HG03565 (cell line): ENCODE measurements at regions not wholly inside any gene's neighbourhood (a gene's known extent, or its start where the extent isn't known, plus 50 kb on each side); places are given as distances from the start of the nearest gene placed in this dataset.
"Not testable (repeated sequence)": the region's sequence is repeated elsewhere in the genome, so short reads cannot be mapped to it uniquely, and the experiment has no call there.

Experiments
- ATAC-seq: cut with Tn5 transposase; IDR thresholded peaks from one replicate; pipeline ENCODE4 v1.9.1; 2021; ENCODE audit warnings: mild to moderate bottlenecking, moderate library complexity; ENCODE audit not compliant: unreplicated experiment

GRCh38 chr9:96133321-96134021 is 168.5 kb downstream of the HSD17B3 start:
- no peak for ATAC-seq

GRCh38 chr9:96131825-96132224 is 170.2 kb downstream of the HSD17B3 start:
- ATAC-seq, result no peak

DNA sequence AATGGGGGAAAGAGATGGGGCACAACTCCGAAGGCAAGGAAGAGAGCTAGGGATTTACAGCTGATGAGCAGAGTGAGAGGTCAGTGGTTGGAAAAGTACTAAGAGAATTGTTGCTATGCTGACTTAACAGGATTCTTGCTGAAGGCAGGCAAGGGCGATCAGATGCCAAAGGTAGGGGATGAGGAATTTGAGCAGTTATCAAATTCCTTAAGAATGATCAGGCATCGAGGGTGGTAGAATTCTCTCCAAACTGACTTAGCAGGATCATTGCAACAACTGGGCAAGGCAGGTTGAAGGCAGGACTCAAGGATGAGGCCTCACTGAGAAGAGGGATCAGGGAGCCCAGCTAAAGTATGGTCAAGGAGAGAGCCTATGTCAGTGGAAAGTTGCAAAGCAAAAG is 171.0 kb downstream of the HSD17B3 start:
- ATAC-seq, result no peak

GRCh38 chr9:96129747-96130146 is 172.2 kb downstream of the HSD17B3 start:
- ATAC-seq, result no peak

DNA sequence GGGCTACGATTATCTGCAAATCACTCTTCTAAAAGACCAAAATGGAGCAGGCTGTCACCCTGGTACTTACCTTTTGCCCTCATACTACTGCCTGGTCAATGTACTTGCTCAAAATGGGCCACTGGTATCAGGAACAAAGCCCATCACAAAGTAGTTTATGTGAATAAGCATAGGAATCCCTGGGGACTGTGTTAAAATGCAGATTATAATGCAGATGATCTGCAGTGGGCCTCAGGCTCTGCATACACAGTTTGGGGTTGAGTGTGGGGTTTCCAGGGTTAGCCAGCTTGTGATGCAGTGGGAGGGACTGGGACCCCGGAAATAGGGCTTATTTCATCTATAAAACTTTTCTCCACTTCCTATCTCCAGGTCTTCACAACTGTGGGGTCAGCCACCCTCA is 173.1 kb downstream of the HSD17B3 start:
- no peak for ATAC-seq

GRCh38 chr9:96126321-96126881 is 175.6 kb downstream of the HSD17B3 start:
- no peak for ATAC-seq

GRCh38 chr9:96125624-96126023 is 176.4 kb downstream of the HSD17B3 start:
- ATAC-seq, result no peak

GRCh38 chr9:96122751-96123150 is 179.2 kb downstream of the HSD17B3 start:
- ATAC-seq, result no peak

DNA sequence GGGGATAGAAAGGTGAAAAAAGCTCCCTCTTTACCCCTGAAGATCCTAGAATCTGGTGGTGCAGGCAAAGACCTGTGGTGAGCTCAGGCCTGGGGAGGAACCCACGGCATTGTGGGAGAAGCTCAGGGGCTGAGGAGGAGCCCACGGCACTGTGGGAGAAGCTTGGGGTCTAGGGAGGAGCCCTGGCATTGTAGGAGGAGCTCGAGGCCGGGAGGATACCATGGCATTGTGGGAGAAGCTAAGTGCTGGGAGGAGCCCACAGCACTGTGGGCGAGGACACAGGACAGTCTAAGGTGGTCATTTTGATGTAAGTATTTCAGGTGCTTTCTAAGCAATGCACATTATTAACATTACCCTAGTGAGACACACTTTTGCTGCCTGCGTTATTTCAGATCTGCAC is 179.7 kb downstream of the HSD17B3 start:
- ATAC-seq, result no peak

DNA sequence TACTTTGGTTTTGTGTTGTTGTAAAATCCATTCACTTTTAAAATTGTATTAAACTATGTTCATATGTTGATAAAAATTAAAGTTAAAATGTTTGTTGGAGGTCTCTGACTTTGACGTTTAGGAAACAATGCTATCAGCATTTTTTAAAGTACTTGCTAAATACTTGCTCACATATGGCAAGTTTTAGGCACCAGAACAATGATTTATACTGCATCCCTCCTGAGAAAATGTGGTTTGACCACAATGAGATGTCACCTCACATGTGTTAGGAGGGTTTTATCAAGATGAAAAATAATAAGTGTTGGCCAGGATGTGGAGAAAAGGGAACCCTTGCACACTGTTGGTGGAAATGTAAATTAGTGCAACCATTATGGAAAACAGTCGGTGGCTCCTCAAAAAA is 180.8 kb downstream of the HSD17B3 start:
- no peak for ATAC-seq

DNA sequence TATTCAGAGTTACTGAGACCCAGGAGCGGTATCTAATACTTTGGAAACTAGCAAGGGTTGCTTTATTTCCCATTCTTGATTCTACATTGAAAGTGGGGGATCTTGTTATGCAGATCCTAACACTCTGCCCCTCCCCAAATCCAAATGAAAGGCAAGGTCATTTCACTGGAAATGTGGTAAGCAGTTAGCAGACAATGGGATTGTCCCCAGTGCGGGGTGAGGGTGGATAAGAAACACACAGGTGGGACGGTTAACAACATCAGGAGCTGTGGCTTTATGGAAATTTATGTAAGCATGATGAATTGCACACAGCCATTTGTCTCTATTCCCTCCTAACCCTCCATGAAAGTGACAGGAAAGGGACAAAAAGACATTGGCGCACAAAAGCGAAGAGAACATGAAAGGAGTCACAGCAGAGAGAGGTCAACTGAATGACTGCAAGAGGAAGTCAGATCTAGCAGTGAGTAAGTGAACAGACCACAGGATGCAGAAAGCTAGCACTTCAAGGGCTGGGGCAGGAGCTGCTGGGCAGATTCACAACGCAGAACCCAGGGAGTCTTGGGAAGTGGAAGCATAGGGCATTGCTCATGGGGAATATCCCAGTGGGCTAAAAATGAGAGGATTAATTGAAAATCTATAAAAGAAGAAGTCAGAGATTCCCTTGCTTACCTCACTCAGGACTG is 184.4 kb downstream of the HSD17B3 start:
- ATAC-seq, result no peak

GRCh38 chr9:96116275-96117064 is 185.5 kb downstream of the HSD17B3 start:
- ATAC-seq, result no peak

DNA sequence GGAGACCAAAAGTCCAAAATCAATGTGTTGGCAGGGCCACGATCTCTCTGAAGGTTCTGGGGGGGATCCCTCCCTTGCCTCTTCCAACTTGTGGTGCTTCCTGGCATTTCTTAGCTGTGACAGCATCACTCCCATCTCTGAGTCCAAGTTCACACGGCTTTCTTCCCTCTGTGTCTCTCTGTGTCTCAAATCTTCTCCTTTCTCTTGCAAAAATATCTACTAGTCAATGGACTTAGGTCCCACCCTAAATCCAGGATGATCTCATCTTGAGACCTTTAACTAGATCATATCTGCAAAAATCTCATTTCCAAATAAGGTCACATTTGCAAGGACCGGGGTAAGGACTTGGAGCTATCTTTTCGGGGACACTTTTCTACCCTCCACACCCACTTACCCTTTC is 186.1 kb downstream of the HSD17B3 start:
- no peak for ATAC-seq

- ATAC-seq, result no peak
These were observed 188.9 kb downstream of the HSD17B3 start for GRCh38 chr9:96113032-96113431.

DNA sequence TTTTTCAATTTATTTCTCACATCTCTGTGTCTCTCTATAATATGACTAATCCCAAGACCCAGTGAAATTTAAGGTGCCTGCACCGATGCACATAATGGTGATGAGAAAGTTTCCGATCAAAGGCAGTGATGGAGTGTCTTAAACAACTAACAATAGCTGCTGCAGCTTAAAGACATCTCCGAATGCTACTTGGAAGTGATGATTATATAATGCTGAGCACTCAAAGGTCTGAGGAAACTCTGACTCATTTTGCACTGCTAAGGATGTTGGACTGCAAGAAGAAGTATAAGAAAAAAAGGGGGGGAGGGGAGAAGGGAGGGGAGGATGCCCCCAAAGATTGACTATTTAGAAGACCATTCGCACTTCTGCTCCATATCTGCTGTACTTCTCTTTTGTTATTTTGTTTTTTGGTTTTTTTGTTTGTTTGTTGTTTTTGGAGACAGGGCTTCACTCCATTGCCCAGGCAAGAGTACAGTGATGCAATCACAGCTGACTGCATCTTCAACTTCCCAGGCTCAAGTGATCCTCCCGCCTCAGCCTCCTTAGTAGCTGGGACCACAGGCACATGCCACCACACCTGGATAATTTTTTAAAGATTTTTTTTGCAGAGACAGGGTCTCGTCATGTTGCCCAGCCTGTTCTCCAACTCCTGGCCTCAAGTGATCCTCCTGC is 192.2 kb downstream of the HSD17B3 start:
- ATAC-seq, result no peak

GRCh38 chr9:96108691-96109380 is 193.1 kb downstream of the HSD17B3 start:
- ATAC-seq, result no peak

DNA sequence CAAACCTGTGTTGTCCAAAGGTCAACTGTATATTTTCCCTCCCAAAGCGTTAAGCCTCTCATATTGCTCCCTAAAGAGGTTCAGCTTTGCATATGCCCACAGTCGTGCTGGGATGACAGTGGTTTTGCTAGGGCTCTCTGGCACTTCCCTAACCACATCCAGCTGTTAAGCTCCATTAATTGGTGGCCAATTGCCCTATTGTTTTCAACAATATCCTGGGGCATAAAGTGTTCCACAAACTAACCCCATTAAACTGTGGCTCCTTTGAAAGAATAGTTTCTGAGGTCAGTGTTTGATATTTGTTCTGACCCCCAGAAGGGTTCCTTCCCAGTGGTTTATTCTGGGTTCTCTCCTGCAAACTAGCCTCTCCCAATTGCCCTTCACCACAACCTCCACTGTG is 194.5 kb downstream of the HSD17B3 start:
- no peak for ATAC-seq

DNA sequence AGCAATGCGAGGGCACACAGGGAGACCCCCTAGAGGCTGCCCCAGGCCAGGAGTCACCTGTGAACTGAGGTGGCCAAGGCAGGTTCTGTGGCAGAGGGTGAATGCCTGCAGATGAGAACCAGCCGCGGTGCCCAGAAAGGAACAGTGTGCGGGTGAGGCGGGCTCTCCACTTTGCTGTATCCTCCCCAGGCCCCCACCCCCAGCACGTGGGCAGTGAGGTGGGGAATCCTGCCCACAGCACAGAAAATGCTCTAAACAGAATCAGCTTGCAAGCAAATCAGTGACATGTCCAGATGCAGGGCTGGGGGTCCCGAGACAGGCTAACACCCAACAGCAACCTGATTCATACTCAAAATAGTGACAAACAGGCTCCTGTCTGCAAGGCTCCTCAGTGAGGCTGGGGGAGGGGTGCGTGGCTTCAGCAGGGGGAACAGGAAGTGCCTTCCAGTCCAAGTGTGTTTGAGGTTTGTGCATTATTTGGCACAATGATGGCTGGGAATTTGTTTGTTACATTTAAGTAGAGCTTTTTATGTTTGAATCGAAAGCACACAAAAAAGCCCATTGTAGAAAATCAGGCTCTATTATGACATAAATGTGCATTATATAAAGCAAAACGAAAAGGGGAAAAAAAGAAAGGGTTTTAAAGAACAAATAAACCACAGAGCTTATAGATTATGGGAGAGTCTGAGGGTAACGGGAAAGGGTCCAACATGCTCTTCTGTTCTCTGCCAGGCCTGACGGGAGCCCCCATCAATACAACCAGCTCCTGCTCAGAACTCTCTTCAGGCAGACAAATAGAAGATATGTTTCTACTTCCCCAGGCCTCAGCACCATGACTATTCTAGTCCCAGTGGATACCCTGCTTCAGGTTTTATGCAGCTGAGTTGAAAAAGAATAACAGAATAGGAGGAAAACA is 201.3 kb downstream of the HSD17B3 start:
- ATAC-seq, result no peak

GRCh38 chr9:96090630-96091029 is 211.3 kb downstream of the HSD17B3 start:
- not testable (repeated sequence) for ATAC-seq
